WERI-Rb-1 (cell line): ENCODE measurements at regions not wholly inside any gene's neighbourhood (a gene's known extent, or its start where the extent isn't known, plus 50 kb on each side); places are given as distances from the start of the nearest gene placed in this dataset.
"Not testable (repeated sequence)": the region's sequence is repeated elsewhere in the genome, so short reads cannot be mapped to it uniquely, and the experiment has no call there.

Experiments used
- DNase-seq: peaks from one replicate; pipeline ENCODE4 v3.0.0-alpha.2; 2020
- H3K27ac ChIP-seq: fragments of 250-450 bp; sonication (Bioruptor Pico); 2 replicates; pipeline ENCODE4 v1.5.1; 2020; ENCODE audit warnings: mild to moderate bottlenecking, moderate library complexity
- H3K27me3 ChIP-seq: fragments of 250-450 bp; sonication (Bioruptor Pico); 2 replicates; pipeline ENCODE4 v1.5.1; 2021; ENCODE audit warnings: mild to moderate bottlenecking, low read depth, moderate library complexity; ENCODE audit not compliant: insufficient read depth, severe bottlenecking
- H3K36me3 ChIP-seq: fragments of 250-450 bp; sonication (Bioruptor Pico); 2 replicates; pipeline ENCODE4 v1.5.1; 2020; ENCODE audit warnings: mild to moderate bottlenecking, moderate library complexity
- H3K4me3 ChIP-seq: 2 replicates; pipeline ENCODE4 v1.5.1; 2011; ENCODE audit warnings: low read depth, mild to moderate bottlenecking, control low read depth, low read length
- H3K9me3 ChIP-seq: fragments of 250-450 bp; sonication (Bioruptor Pico); 2 replicates; pipeline ENCODE4 v1.5.1; 2021; ENCODE audit warnings: mild to moderate bottlenecking, moderate library complexity; ENCODE audit not compliant: severe bottlenecking
- TF ChIP-seq, protein P1 (sequence below): IDR thresholded peaks from 2 replicates; pipeline ENCODE4 v1.5.1; 2011; ENCODE audit warnings: low read depth, mild to moderate bottlenecking, control low read depth, inconsistent platforms, low read length

DNA sequence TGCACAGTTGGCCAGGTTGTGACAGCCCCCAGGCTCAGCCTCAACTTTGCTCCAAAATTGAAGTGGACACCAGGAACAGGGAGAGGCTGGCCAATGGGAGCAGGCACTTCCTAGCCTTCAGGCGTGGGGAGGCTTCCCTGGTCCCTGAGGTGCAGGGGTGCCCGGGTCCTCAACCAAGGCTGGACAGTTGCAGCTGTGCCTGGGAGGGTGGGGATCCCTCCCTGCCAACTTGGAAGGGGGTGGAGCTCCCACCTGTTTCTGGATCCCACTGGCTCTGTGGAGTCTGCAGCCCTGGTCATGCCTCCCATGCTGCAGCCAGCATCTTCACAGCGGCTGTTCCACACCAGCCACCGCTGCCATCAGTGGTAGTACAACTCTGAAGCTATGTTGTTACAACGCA is 502.8 kb upstream of the SLITRK5 start:
- Histone ChIP-seq H3K9me3 (no peaks in the 10 kb centered on the region), H3K4me3 (no peak overlapping the region), H3K36me3 (no peaks in the 10 kb centered on the region), H3K27ac (no peak overlapping the region), H3K27me3 (no peaks in the 10 kb centered on the region)
- TF ChIP-seq, protein P1, sequence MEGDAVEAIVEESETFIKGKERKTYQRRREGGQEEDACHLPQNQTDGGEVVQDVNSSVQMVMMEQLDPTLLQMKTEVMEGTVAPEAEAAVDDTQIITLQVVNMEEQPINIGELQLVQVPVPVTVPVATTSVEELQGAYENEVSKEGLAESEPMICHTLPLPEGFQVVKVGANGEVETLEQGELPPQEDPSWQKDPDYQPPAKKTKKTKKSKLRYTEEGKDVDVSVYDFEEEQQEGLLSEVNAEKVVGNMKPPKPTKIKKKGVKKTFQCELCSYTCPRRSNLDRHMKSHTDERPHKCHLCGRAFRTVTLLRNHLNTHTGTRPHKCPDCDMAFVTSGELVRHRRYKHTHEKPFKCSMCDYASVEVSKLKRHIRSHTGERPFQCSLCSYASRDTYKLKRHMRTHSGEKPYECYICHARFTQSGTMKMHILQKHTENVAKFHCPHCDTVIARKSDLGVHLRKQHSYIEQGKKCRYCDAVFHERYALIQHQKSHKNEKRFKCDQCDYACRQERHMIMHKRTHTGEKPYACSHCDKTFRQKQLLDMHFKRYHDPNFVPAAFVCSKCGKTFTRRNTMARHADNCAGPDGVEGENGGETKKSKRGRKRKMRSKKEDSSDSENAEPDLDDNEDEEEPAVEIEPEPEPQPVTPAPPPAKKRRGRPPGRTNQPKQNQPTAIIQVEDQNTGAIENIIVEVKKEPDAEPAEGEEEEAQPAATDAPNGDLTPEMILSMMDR: no peak
- DNase-seq: no peak

DNA sequence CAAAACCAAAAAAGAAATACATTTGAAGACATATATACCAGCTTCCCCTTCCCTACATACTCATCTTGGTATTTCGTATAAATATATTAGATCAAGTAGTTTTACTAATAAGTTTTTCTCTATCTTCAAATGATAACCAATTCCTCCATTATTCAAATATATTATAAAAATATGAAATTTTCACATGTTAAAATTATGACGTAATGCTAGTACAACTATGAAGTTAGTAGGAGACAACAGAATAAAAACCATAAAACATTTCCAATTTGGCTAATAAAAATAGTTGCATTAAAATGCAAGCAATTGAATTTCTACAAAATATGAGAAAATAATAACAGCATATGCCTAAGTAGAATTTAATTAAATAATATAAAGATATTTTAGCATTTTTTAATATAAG is 501.8 kb upstream of the SLITRK5 start:
- Histone ChIP-seq H3K27ac (no peak overlapping the region), H3K36me3 (no peaks in the 10 kb centered on the region), H3K9me3 (no peaks in the 10 kb centered on the region), H3K27me3 (no peaks in the 10 kb centered on the region), H3K4me3 (no peak overlapping the region)
- no peak for DNase-seq
- TF ChIP-seq, protein P1: no peak

GRCh38 chr13:87172166-87172835 is 498.9 kb upstream of the SLITRK5 start:
- DNase-seq: peak; percentile 74
- H3K4me3 ChIP-seq: no peak overlapping the region
- H3K27me3 ChIP-seq: no peaks in the 10 kb centered on the region
- H3K9me3 ChIP-seq: no peaks in the 10 kb centered on the region
- no peak overlapping the region for H3K27ac ChIP-seq
- H3K36me3 ChIP-seq: no peaks in the 10 kb centered on the region
- TF ChIP-seq, protein P1: no peak

GRCh38 chr13:87185138-87185537 is 486.0 kb upstream of the SLITRK5 start:
- not testable (repeated sequence) for H3K9me3 ChIP-seq, DNase-seq, H3K36me3 ChIP-seq, H3K27ac ChIP-seq, H3K4me3 ChIP-seq, H3K27me3 ChIP-seq

DNA sequence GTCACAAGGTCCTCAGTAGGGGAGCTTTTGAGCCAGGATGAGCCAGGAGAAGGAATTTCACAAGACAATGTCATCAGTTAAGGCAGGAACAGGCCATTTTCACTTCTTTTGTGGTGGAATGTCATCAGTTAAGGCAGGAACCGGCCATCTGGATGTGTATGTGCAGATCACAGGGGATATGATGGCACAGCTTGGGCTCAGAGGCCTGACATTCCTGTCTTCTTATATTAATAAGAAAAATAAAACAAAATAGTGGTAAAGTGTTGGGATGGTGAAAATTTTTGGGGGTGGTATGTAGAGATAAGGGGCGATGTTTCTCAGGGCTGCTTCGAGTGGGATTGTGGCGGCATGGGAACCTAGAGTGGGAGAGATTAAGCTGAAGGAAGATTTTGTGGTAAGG is 484.5 kb upstream of the SLITRK5 start:
- not testable (repeated sequence) for H3K9me3 ChIP-seq, H3K4me3 ChIP-seq, H3K27ac ChIP-seq, H3K36me3 ChIP-seq, DNase-seq, H3K27me3 ChIP-seq

DNA sequence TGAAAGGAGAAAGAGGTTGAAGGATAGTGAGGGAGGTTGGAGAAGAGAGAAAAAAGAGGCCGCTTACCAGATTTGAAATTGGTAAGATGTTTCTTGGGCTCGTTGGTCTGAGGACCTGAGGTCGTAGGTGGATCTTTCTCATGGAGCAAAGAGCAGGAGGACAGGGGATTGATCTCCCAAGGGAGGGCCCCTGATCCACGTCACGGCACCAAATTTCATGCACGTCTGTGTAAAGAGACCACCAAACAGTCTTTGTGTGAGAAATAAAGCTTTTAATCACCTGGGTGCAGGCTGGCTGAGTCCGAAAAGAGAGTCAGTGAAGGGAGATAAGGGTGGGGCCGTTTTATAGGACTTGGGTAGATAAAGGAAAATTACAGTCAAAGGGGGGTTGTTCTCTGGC is 479.7 kb upstream of the SLITRK5 start:
- not testable (repeated sequence) for DNase-seq, H3K36me3 ChIP-seq, H3K9me3 ChIP-seq, H3K27ac ChIP-seq, H3K4me3 ChIP-seq, H3K27me3 ChIP-seq

- TF ChIP-seq, protein P1: no peak
- H3K9me3 ChIP-seq: no peaks in the 10 kb centered on the region
- H3K27ac ChIP-seq: no peak overlapping the region
- DNase-seq: no peak
- H3K27me3 ChIP-seq: no peaks in the 10 kb centered on the region
- no peaks in the 10 kb centered on the region for H3K36me3 ChIP-seq
- no peak overlapping the region for H3K4me3 ChIP-seq
Observed at GRCh38 chr13:87198371-87198770, 472.8 kb upstream of the SLITRK5 start.
